Endothelial cell of umbilical vein (primary cell): ENCODE measurements at regions not wholly inside any gene's neighbourhood (a gene's known extent, or its start where the extent isn't known, plus 50 kb on each side); places are given as distances from the start of the nearest gene placed in this dataset.

Experiments used
- CTCF ChIP-seq, 2 donors: IDR thresholded peaks; 1 replicate in 1 of 2; 2 replicates in 1 of 2; pipeline ENCODE4 v1.5.1; 2011; ENCODE audit warnings: low read length in 2 of 2, mild to moderate bottlenecking in 2 of 2, moderate library complexity in 2 of 2, control low read depth in 1 of 2, inconsistent platforms in 1 of 2, low read depth in 1 of 2; ENCODE audit not compliant: insufficient read depth in 1 of 2; ENCODE audit errors: extremely low read depth in 1 of 2
- EZH2 ChIP-seq: IDR thresholded peaks from 2 replicates; pipeline ENCODE4 v1.6.1; 2012; ENCODE audit warnings: borderline replicate concordance, low read depth, mild to moderate bottlenecking, moderate library complexity, low read length, inconsistent platforms; ENCODE audit not compliant: severe bottlenecking
- GATA2 ChIP-seq: IDR thresholded peaks from 2 replicates; pipeline ENCODE4 v1.7.0; 2011; ENCODE audit warnings: low read depth, mild to moderate bottlenecking, moderate library complexity, mixed read lengths, low read length; ENCODE audit not compliant: insufficient read length, insufficient read depth
- JUN ChIP-seq: IDR thresholded peaks from 2 replicates; pipeline ENCODE4 v1.6.1; 2011; ENCODE audit warnings: borderline replicate concordance, low read depth; ENCODE audit not compliant: insufficient read length, insufficient read depth
- MAX ChIP-seq: IDR thresholded peaks from 2 replicates; pipeline ENCODE4 v1.6.1; 2011; ENCODE audit not compliant: insufficient read depth, insufficient read length
- MYC ChIP-seq: IDR thresholded peaks from one replicate; pipeline ENCODE4 v1.6.1; 2011; ENCODE audit warnings: mild to moderate bottlenecking, low read depth, low read length
- POLR2A ChIP-seq: IDR thresholded peaks from 2 replicates; pipeline ENCODE4 v1.6.1; 2012; ENCODE audit warnings: low read depth, mild to moderate bottlenecking, control low read depth, low read length

GRCh38 chr18:22705328-22705727 lies 227.8 kb upstream of the RBBP8 start:
- TF ChIP-seq CTCF (IDR thresholded peaks at IDR 0.05; ENCODE audit: extremely low read depth in 1 of 2, insufficient read depth in 1 of 2, low read depth in 1 of 2, low read length in 2 of 2) (no peak), MYC (no peak), POLR2A (no peak), MAX (no peak), EZH2 (no peak), GATA2 (no peak), JUN (no peak)
